ENCODE measurements at regions not wholly inside any gene's neighbourhood (a gene's known extent, or its start where the extent isn't known, plus 50 kb on each side); places are given as distances from the start of the nearest gene placed in this dataset.

- Histone ChIP-seq H3K27me3 (ENCODE audit: insufficient read depth, low read depth, severe bottlenecking) (peaks cover 52% of the 10 kb centered on the region), H3K27ac (no peak overlapping the region), H3K9me3 (ENCODE audit: severe bottlenecking) (no peaks in the 10 kb centered on the region), H3K4me3 (ENCODE audit: low read depth, low read length) (no peak overlapping the region), H3K36me3 (no peaks in the 10 kb centered on the region)
- DNase-seq = no peak
- no peak for TF ChIP-seq CTCF (IDR thresholded peaks at IDR 0.05; ENCODE audit: low read depth, low read length)
These were observed 170.5 kb upstream of the RBM19 start for GRCh38 chr12:114136631-114137030.

- H3K27ac ChIP-seq = no peak overlapping the region
- no peak overlapping the region for H3K4me3 ChIP-seq (ENCODE audit: low read depth, low read length)
- TF ChIP-seq CTCF (IDR thresholded peaks at IDR 0.05; ENCODE audit: low read depth, low read length) = no peak
- DNase-seq = no peak
- H3K9me3 ChIP-seq (ENCODE audit: severe bottlenecking) = no peaks in the 10 kb centered on the region
- H3K36me3 ChIP-seq = no peaks in the 10 kb centered on the region
- peaks cover 58% of the 10 kb centered on the region for H3K27me3 ChIP-seq (ENCODE audit: insufficient read depth, low read depth, severe bottlenecking)
These were observed 168.8 kb upstream of the RBM19 start for GRCh38 chr12:114134922-114135321.

GRCh38 chr12:114131824-114132223, 165.7 kb upstream of the RBM19 start:
- no peaks in the 10 kb centered on the region for H3K9me3 ChIP-seq (ENCODE audit: severe bottlenecking)
- H3K27ac ChIP-seq = no peak overlapping the region
- H3K4me3 ChIP-seq (ENCODE audit: low read depth, low read length) = no peak overlapping the region
- no peaks in the 10 kb centered on the region for H3K36me3 ChIP-seq
- DNase-seq = no peak
- TF ChIP-seq CTCF (IDR thresholded peaks at IDR 0.05; ENCODE audit: low read depth, low read length) = no peak
- peaks cover 67% of the 10 kb centered on the region for H3K27me3 ChIP-seq (ENCODE audit: insufficient read depth, low read depth, severe bottlenecking)

- Histone ChIP-seq H3K4me3 (ENCODE audit: low read depth, low read length) (no peak overlapping the region), H3K36me3 (no peaks in the 10 kb centered on the region), H3K9me3 (ENCODE audit: severe bottlenecking) (no peaks in the 10 kb centered on the region), H3K27me3 (ENCODE audit: insufficient read depth, low read depth, severe bottlenecking) (peaks cover 70% of the 10 kb centered on the region), H3K27ac (no peak overlapping the region)
- no peak for DNase-seq
- no peak for TF ChIP-seq CTCF (IDR thresholded peaks at IDR 0.05; ENCODE audit: low read depth, low read length)
These were observed 157.0 kb upstream of the RBM19 start for GRCh38 chr12:114123108-114123507.

- Histone ChIP-seq H3K4me3 (ENCODE audit: low read depth, low read length) (no peak overlapping the region), H3K36me3 (no peaks in the 10 kb centered on the region), H3K9me3 (ENCODE audit: severe bottlenecking) (no peaks in the 10 kb centered on the region), H3K27ac (no peak overlapping the region), H3K27me3 (ENCODE audit: insufficient read depth, low read depth, severe bottlenecking) (peaks cover 71% of the 10 kb centered on the region)
- no peak for TF ChIP-seq CTCF (IDR thresholded peaks at IDR 0.05; ENCODE audit: low read depth, low read length)
- no peak for DNase-seq
These were observed 155.9 kb upstream of the RBM19 start for GRCh38 chr12:114122016-114122415.

- no peak overlapping the region for H3K27ac ChIP-seq
- no peak overlapping the region for H3K4me3 ChIP-seq (ENCODE audit: low read depth, low read length)
- no peak for DNase-seq
- no peak for TF ChIP-seq CTCF (IDR thresholded peaks at IDR 0.05; ENCODE audit: low read depth, low read length)
- H3K27me3 ChIP-seq (ENCODE audit: insufficient read depth, low read depth, severe bottlenecking) = peaks cover 78% of the 10 kb centered on the region
- no peaks in the 10 kb centered on the region for H3K36me3 ChIP-seq
- H3K9me3 ChIP-seq (ENCODE audit: severe bottlenecking) = peaks cover 3% of the 10 kb centered on the region
These were observed 153.2 kb upstream of the RBM19 start for GRCh38 chr12:114119316-114119715.

All from WERI-Rb-1 (cell line).